Caco-2 (cell line): ENCODE measurements at regions not wholly inside any gene's neighbourhood (a gene's known extent, or its start where the extent isn't known, plus 50 kb on each side); places are given as distances from the start of the nearest gene placed in this dataset.

Experiments used
- BruUV-seq: library from RNA; stranded (reverse); fragments of 400-500 nt; replicated peaks from 2 replicates; lab custom pipeline; 2021; lab: Mats Ljungman, UMichigan
- CTCF ChIA-PET: fragments of 300-600 bp; sonication (Branson Sonifier 250); formaldehyde crosslinking; loops from one replicate; lab custom pipeline; 2022; ENCODE audit warnings: antibody characterized with exemption; lab: Charles Lee
- POLR2A ChIA-PET: fragments of 300-600 bp; sonication (Branson Sonifier 250); formaldehyde crosslinking; loops from one replicate; lab custom pipeline; 2022; ENCODE audit warnings: antibody characterized with exemption; lab: Charles Lee
- DNase-seq, 2 experiments: peaks; one replicate each; pipeline versions ENCODE4 v3.0.0 to v3.0.0-alpha.2; 2020 to 2022
- H3K27me3 ChIP-seq: replicated peaks from 2 replicates; pipeline ENCODE4 v1.6.0; 2011; ENCODE audit warnings: low read length; ENCODE audit not compliant: control insufficient read depth, insufficient read depth
- H3K36me3 ChIP-seq: 2 replicates; pipeline ENCODE4 v1.5.1; 2011; ENCODE audit warnings: low read length; ENCODE audit not compliant: control insufficient read depth, insufficient read depth
- H3K4me1 ChIP-seq: fragments of 250-450 bp; sonication (Bioruptor Pico); 2 replicates; pipeline ENCODE4 v1.5.1; 2020; ENCODE audit warnings: mild to moderate bottlenecking
- H3K4me3 ChIP-seq: 2 replicates; pipeline ENCODE4 v1.5.1; 2011; ENCODE audit warnings: low read depth, mild to moderate bottlenecking, control low read depth, low read length
- H3K9me3 ChIP-seq: fragments of 250-450 bp; sonication (Bioruptor Pico); 2 replicates; pipeline ENCODE4 v1.5.1; 2020; ENCODE audit warnings: mild to moderate bottlenecking, moderate library complexity
- H3K27ac Mint-ChIP-seq: one replicate; pipeline ENCODE4 v1.8.0; 2022; ENCODE audit warnings: mixed read lengths; ENCODE audit not compliant: unreplicated experiment
- H3K27me3 Mint-ChIP-seq: one replicate; pipeline ENCODE4 v1.8.0; 2022; ENCODE audit warnings: mixed read lengths; ENCODE audit not compliant: insufficient read depth, unreplicated experiment
- H3K36me3 Mint-ChIP-seq: one replicate; pipeline ENCODE4 v1.8.0; 2022; ENCODE audit warnings: mild to moderate bottlenecking, mixed read lengths; ENCODE audit not compliant: insufficient read depth, unreplicated experiment
- H3K4me1 Mint-ChIP-seq: one replicate; pipeline ENCODE4 v1.8.0; 2022; ENCODE audit warnings: low read depth, mixed read lengths; ENCODE audit not compliant: unreplicated experiment
- H3K4me3 Mint-ChIP-seq: one replicate; pipeline ENCODE4 v1.8.0; 2022; ENCODE audit warnings: mild to moderate bottlenecking, moderate library complexity, mixed read lengths; ENCODE audit not compliant: unreplicated experiment
- H3K9me3 Mint-ChIP-seq: one replicate; pipeline ENCODE4 v1.8.0; 2022; ENCODE audit warnings: mixed read lengths; ENCODE audit not compliant: unreplicated experiment
- intact Hi-C: fragments of 100-400 bp; cut with micrococcal nuclease; formaldehyde crosslinking; loops from one replicate; pipeline ENCODE4 v1.10.0; 2022; ENCODE audit not compliant: unreplicated experiment
- TF ChIP-seq, protein P1 (sequence below), 2 experiments: fragments of 200-600 bp in 1 of 2; IDR thresholded peaks; 1 replicate in 1 of 2; 2 replicates in 1 of 2; pipeline versions ENCODE4 v1.5.1 to v1.8.0; 2011 to 2022; ENCODE audit warnings: antibody characterized with exemption in 1 of 2, control low read depth in 1 of 2, inconsistent platforms in 1 of 2, low read depth in 1 of 2, low read length in 1 of 2, mild to moderate bottlenecking in 1 of 2, moderate library complexity in 1 of 2; ENCODE audit not compliant: insufficient read depth in 1 of 2, severe bottlenecking in 1 of 2, unreplicated experiment in 1 of 2

- POLR2A ChIA-PET, result no interaction called here
- intact Hi-C loops, result no loop called here
- Mint-ChIP-seq H3K4me1 (no peaks in the 10 kb centered on the region), H3K27me3 (no peaks in the 10 kb centered on the region), H3K9me3 (peaks cover 35% of the 10 kb centered on the region), H3K4me3 (no peak overlapping the region), H3K27ac (no peak overlapping the region), H3K36me3 (no peaks in the 10 kb centered on the region)
- Histone ChIP-seq H3K36me3 (no peaks in the 10 kb centered on the region), H3K9me3 (no peaks in the 10 kb centered on the region), H3K4me3 (no peak overlapping the region), H3K4me1 (no peaks in the 10 kb centered on the region), H3K27me3 (no peaks in the 10 kb centered on the region)
- TF ChIP-seq, protein P1, sequence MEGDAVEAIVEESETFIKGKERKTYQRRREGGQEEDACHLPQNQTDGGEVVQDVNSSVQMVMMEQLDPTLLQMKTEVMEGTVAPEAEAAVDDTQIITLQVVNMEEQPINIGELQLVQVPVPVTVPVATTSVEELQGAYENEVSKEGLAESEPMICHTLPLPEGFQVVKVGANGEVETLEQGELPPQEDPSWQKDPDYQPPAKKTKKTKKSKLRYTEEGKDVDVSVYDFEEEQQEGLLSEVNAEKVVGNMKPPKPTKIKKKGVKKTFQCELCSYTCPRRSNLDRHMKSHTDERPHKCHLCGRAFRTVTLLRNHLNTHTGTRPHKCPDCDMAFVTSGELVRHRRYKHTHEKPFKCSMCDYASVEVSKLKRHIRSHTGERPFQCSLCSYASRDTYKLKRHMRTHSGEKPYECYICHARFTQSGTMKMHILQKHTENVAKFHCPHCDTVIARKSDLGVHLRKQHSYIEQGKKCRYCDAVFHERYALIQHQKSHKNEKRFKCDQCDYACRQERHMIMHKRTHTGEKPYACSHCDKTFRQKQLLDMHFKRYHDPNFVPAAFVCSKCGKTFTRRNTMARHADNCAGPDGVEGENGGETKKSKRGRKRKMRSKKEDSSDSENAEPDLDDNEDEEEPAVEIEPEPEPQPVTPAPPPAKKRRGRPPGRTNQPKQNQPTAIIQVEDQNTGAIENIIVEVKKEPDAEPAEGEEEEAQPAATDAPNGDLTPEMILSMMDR (IDR thresholded peaks at IDR 0.05; ENCODE audit: insufficient read depth in 1 of 2, low read depth in 1 of 2, low read length in 1 of 2, severe bottlenecking in 1 of 2, unreplicated experiment in 1 of 2), result no peak
- no peak for DNase-seq
- CTCF ChIA-PET, result no interaction called here
- no TSS peak for BruUV-seq
Measured at GRCh38 chr13:103573446-103573845, 507.2 kb upstream of the SLC10A2 start.

GRCh38 chr13:103568314-103568713, 502.1 kb upstream of the SLC10A2 start:
- no peak overlapping the region for H3K4me3 ChIP-seq
- H3K4me1 ChIP-seq, result no peaks in the 10 kb centered on the region
- H3K4me3 Mint-ChIP-seq, result no peak overlapping the region
- no peak overlapping the region for H3K27ac Mint-ChIP-seq
- H3K9me3 ChIP-seq, result no peaks in the 10 kb centered on the region
- intact Hi-C loops, result no loop called here
- H3K9me3 Mint-ChIP-seq, result peaks cover 26% of the 10 kb centered on the region
- no peaks in the 10 kb centered on the region for H3K36me3 ChIP-seq
- no peaks in the 10 kb centered on the region for H3K27me3 ChIP-seq
- H3K4me1 Mint-ChIP-seq, result no peaks in the 10 kb centered on the region
- ChIA-PET POLR2A (no interaction called here), CTCF (no interaction called here)
- no peaks in the 10 kb centered on the region for H3K36me3 Mint-ChIP-seq
- DNase-seq, result no peak
- H3K27me3 Mint-ChIP-seq, result no peaks in the 10 kb centered on the region
- TF ChIP-seq, protein P1 (IDR thresholded peaks at IDR 0.05; ENCODE audit: insufficient read depth in 1 of 2, low read depth in 1 of 2, low read length in 1 of 2, severe bottlenecking in 1 of 2, unreplicated experiment in 1 of 2), result no peak
- no TSS peak for BruUV-seq

DNA sequence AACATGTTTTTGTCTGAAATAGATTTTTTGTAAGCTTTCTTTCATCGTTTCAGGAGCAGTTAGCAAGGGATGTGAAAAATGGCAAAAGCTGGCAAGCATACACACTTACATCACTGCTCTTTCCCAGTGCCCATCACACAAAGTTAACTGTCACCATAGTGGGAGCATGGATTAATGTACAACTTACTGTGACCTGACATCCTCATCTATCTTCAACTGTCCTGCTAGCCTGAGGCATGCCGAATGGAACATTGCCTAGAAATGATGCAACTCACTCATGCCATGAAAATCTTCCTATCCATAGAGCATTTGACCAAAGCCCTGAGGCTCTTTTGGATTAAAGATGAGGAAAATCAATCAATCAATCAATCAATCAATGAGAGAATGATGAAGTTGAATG, 491.7 kb upstream of the SLC10A2 start:
- ChIA-PET CTCF (no interaction called here), POLR2A (no interaction called here)
- TF ChIP-seq, protein P1 (IDR thresholded peaks at IDR 0.05; ENCODE audit: insufficient read depth in 1 of 2, low read depth in 1 of 2, low read length in 1 of 2, severe bottlenecking in 1 of 2, unreplicated experiment in 1 of 2), result no peak
- H3K27me3 ChIP-seq, result no peaks in the 10 kb centered on the region
- Mint-ChIP-seq H3K4me3 (no peak overlapping the region), H3K9me3 (peaks cover 7% of the 10 kb centered on the region), H3K36me3 (no peaks in the 10 kb centered on the region), H3K27ac (no peak overlapping the region), H3K4me1 (no peaks in the 10 kb centered on the region), H3K27me3 (no peaks in the 10 kb centered on the region)
- H3K4me1 ChIP-seq, result no peaks in the 10 kb centered on the region
- DNase-seq, result no peak
- BruUV-seq, result no TSS peak
- no peaks in the 10 kb centered on the region for H3K36me3 ChIP-seq
- H3K9me3 ChIP-seq, result no peaks in the 10 kb centered on the region
- H3K4me3 ChIP-seq, result no peak overlapping the region
- intact Hi-C loops, result no loop called here
